Mammary epithelial cell (primary cell): ENCODE measurements at regions not wholly inside any gene's neighbourhood (a gene's known extent, or its start where the extent isn't known, plus 50 kb on each side); places are given as distances from the start of the nearest gene placed in this dataset.

ENCODE experiments used
- EZH2 ChIP-seq: IDR thresholded peaks from 2 replicates; pipeline ENCODE4 v1.6.1; 2012; ENCODE audit warnings: low read length, inconsistent platforms, borderline replicate concordance
- TF ChIP-seq, protein P1 (sequence below), 2 donors: IDR thresholded peaks in 1 of 2; conservative IDR thresholded peaks in 1 of 2; 2 replicates each; pipeline ENCODE4 v1.5.1; 2011 to 2012; ENCODE audit warnings: inconsistent platforms in 2 of 2, low read length in 2 of 2, mild to moderate bottlenecking in 2 of 2, control low read depth in 1 of 2, low read depth in 1 of 2; ENCODE audit not compliant: insufficient read depth in 1 of 2; ENCODE audit errors: extremely low read depth in 1 of 2

DNA sequence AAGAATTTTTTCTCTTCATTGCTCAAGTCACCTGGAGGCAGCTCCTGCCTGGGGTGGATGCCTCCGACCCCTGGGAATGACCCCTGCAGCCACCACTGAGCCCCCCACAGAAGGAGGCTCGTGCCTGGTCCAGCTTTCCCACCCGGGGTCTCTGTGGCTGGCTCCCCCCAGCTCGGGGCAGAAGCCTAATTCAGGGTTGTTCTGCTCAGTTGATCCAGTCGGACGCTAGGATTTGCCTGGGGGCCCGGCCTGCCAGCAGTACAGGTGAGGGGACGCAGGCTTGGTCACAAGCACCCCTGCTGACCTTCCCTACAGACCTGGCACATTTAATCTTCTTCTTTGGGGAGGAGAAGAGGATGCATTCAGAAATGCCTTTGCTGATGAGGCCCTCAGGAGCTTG is 53.6 kb upstream of the POFUT2 start:
- TF ChIP-seq, protein P1, sequence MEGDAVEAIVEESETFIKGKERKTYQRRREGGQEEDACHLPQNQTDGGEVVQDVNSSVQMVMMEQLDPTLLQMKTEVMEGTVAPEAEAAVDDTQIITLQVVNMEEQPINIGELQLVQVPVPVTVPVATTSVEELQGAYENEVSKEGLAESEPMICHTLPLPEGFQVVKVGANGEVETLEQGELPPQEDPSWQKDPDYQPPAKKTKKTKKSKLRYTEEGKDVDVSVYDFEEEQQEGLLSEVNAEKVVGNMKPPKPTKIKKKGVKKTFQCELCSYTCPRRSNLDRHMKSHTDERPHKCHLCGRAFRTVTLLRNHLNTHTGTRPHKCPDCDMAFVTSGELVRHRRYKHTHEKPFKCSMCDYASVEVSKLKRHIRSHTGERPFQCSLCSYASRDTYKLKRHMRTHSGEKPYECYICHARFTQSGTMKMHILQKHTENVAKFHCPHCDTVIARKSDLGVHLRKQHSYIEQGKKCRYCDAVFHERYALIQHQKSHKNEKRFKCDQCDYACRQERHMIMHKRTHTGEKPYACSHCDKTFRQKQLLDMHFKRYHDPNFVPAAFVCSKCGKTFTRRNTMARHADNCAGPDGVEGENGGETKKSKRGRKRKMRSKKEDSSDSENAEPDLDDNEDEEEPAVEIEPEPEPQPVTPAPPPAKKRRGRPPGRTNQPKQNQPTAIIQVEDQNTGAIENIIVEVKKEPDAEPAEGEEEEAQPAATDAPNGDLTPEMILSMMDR (conservative IDR thresholded peaks at IDR 0.05 in 1 of 2, IDR thresholded peaks at IDR 0.05 in 1 of 2; ENCODE audit: extremely low read depth in 1 of 2, insufficient read depth in 1 of 2, low read depth in 1 of 2, low read length in 2 of 2), result no peak
- TF ChIP-seq EZH2, result no peak
